GM12874 (cell line): ENCODE measurements at regions not wholly inside any gene's neighbourhood (a gene's known extent, or its start where the extent isn't known, plus 50 kb on each side); places are given as distances from the start of the nearest gene placed in this dataset.

ENCODE experiments used
- CTCF ChIP-seq: IDR thresholded peaks from 2 replicates; pipeline ENCODE4 v1.5.1; 2011; ENCODE audit warnings: low read depth, mild to moderate bottlenecking, control low read depth, low read length, moderate library complexity; ENCODE audit not compliant: insufficient read depth

GRCh38 chr6:154672086-154672485 is 61.1 kb upstream of the SCAF8 start:
- no peak for TF ChIP-seq CTCF

- no peak for TF ChIP-seq CTCF
Observed at GRCh38 chr6:154673919-154674318, 59.3 kb upstream of the SCAF8 start.

GRCh38 chr6:154675602-154676088 is 57.6 kb upstream of the SCAF8 start:
- peak; percentile 94 for TF ChIP-seq CTCF

GRCh38 chr6:154682633-154683125 is 50.5 kb upstream of the SCAF8 start:
- no peak for TF ChIP-seq CTCF
